GM15510 (cell line): ENCODE measurements at regions not wholly inside any gene's neighbourhood (a gene's known extent, or its start where the extent isn't known, plus 50 kb on each side); places are given as distances from the start of the nearest gene placed in this dataset.

ENCODE experiments used
- POLR2A ChIP-seq: IDR thresholded peaks from 3 replicates; pipeline ENCODE4 v1.6.1; 2011; ENCODE audit warnings: borderline replicate concordance; ENCODE audit not compliant: insufficient read length; ENCODE audit errors: extremely low read depth

DNA sequence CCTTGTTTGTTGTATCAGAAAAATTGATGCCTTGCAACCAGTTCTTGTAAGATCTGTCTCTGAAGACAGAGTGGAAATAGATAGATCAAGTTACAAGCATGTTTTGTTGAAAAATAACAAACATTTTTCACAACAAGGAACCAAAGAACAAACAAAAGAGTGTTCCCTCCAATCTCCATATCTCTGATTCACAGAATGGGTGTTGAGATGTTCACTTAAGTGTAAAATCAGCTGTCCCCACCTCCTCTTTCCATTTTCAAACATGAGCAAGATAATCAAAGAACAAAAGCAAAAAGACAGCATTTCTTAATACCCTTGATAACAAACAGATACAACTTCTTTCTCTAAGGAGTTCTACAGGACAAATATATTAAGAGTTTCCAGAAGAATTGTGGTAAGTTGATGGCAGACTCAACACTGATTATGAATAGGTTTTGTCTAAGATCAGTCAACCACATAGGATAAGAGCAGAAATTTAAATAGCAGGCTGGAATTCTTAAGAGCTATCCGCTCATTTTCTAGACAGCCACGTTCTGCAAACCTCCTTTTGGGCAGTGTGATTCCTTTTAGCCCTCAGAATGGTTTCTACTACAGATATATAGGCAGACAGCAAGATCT, 970.9 kb upstream of the AUTS2 start:
- no peak for TF ChIP-seq POLR2A

GRCh38 chr7:68640103-68640502, 958.2 kb upstream of the AUTS2 start:
- TF ChIP-seq POLR2A: no peak

DNA sequence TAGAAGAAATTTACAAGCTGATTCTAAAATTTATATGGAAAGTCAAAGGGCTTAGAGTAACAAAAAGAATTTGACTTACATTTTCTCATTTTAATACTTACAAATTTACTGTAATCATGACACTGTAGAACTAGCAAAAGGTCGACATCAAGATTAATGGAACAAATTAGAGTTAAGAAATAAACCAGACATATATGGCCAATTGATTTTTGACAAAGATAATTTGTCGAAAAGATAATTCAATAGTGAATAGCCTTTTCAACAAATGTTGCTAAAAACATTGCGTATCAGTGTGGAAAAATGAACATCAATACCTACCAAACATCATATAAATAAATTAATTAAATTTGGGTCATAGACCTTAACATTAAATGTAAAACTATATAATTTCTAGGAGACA, 955.5 kb upstream of the AUTS2 start:
- no peak for TF ChIP-seq POLR2A

- TF ChIP-seq POLR2A: no peak
Measured at GRCh38 chr7:68663392-68663791, 934.9 kb upstream of the AUTS2 start.

- no peak for TF ChIP-seq POLR2A
Measured at GRCh38 chr7:68671046-68671445, 927.2 kb upstream of the AUTS2 start.

DNA sequence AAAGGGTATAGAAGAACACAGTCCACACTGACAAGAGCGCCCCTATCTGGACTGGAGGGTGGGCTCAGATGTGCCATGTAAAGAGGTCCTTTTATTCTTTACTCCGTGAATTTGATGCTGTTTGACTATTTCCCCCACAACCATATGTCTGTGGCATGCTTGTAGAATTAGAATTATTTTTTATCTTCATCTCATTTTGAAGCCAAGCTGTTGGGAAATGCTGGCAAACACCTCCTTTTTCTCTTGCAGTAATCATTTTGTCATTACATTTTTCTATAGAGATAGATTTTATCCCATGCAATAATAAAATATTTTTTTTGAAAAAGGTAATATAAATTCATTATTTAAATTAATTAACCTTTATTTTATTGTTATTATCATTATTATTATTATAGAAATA, 926.6 kb upstream of the AUTS2 start:
- no peak for TF ChIP-seq POLR2A

- TF ChIP-seq POLR2A: no peak
Measured at GRCh38 chr7:68674826-68675225, 923.4 kb upstream of the AUTS2 start.

- TF ChIP-seq POLR2A: no peak
Measured at GRCh38 chr7:68676813-68677535, 921.3 kb upstream of the AUTS2 start.

GRCh38 chr7:68678196-68678595, 920.1 kb upstream of the AUTS2 start:
- no peak for TF ChIP-seq POLR2A

DNA sequence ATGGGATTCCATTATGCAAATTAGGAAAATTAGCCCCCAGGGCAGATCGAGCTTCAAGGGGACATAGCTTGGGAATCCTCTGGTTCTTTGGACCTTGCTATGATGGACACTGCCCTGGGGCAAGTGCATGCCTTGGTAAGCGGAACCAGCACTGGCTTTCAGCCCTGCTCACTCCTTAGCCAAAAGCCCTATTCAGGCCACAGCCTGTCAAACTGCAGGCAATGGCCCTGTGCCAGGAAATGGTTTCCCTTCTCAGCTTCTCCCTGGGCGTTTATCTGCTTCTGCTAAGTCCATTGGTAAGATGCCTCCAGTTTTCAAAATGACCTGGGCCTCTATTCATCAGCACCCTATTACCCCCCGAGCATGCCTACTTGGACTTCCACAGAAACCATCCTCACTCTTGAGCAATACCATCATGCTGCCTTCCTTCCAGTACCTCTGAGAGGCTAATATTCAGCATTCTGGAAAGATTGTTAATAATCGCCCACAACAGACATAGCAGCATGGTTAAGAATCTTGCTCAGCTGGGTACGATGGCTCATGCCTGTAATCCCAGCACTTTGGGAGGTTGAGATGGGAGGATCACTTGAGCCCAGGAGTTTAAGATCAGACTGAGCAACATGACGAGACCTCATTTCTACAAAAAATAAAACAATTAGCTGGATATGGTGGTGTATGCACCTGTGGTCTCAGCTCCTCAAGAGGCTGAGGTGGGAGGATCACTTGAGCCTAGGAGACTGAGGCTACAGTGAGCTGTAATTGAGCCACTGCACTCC, 918.6 kb upstream of the AUTS2 start:
- no peak for TF ChIP-seq POLR2A

GRCh38 chr7:68680235-68680872, 917.9 kb upstream of the AUTS2 start:
- no peak for TF ChIP-seq POLR2A

- no peak for TF ChIP-seq POLR2A
Measured at GRCh38 chr7:68682910-68683309, 915.4 kb upstream of the AUTS2 start.

DNA sequence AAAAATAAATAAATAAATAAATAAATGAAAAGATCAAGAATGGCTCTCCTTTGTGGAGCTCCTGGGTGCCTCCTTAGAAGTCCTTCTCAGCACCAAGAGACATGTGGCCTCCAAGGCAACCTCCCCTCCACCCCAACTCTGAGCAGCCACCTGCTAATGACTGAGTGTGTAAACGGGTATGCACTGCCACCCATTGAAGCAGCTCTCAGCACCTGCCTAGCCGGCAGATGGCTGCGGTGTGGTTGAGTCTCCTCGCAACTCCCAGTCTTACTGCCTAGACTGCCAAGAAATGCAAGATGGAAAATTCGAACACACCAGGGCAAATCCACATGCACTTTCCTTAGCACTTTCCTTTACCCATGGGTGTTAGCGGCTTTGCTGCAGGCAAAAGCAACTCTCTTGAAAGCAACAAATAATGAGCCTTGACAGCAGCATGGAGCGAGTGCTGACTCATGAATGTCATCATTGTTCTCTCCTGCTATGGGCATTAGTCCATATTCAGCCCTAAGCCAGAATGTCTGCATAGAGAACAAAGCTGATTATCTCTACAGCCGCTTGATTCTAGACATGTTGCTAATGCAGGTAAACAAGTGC, 913.9 kb upstream of the AUTS2 start:
- no peak for TF ChIP-seq POLR2A

DNA sequence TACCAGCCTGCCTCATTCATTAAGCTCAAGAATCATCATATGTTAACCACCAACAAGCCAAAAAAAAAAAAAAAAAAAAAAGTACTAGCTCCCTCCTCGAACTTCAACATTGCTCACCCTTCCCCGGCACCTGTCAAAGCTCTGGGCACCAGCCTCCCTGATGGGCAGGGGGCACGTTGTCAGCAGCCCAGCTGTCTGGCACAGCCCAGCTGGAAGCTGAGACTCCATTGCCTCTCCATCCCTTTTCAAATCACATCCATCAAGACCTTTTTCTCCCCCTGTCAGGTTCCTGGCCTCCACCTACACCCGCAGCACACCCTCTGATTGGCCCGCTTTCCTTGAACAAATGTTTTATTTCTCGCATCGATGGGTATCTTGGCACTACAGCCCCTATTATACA, 913.3 kb upstream of the AUTS2 start:
- no peak for TF ChIP-seq POLR2A
